ENCODE measurements at regions not wholly inside any gene's neighbourhood (a gene's known extent, or its start where the extent isn't known, plus 50 kb on each side); places are given as distances from the start of the nearest gene placed in this dataset.

DNA sequence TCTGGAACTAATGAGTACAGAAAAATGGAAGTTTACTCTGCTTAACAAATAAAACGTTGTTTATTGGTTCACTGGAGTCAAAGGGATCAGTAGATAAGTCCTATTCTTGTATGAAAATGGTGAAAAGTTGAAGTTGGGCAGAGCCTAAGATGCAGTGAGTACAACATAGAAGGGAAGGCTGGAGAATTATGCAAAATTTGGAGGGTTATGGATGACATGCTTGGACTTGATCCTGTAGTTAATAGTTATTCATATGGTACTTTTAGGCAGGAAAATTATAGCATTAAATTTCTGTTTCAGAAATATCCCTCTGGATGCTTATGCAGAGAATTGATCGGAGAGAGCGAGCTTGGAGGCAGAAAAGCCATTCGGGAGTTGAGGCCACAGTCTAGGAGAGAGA is 167.6 kb downstream of the KCNS3 start:
- Histone ChIP-seq H3K9me3 (ENCODE audit: control insufficient read depth, low read depth, low read length) (no peaks in the 10 kb centered on the region), H2BK5ac (ENCODE audit: insufficient read length, low read length) (no peak overlapping the region)
- no peak overlapping the region for H3K27ac Mint-ChIP-seq

More for the DNA sequence above, 167.6 kb downstream of the KCNS3 start:
- no peak for DNase-seq
- no peaks in the 10 kb centered on the region for H3K27me3 ChIP-seq (ENCODE audit: insufficient read depth, low read length)
- no peak overlapping the region for H2AK5ac ChIP-seq (ENCODE audit: insufficient read length, low read length)
- H3K14ac ChIP-seq (ENCODE audit: insufficient read depth, low read length), result no peak overlapping the region
- TF ChIP-seq CTCF (conservative IDR thresholded peaks at IDR 0.05), result no peak
- no peak overlapping the region for H3K4ac ChIP-seq (ENCODE audit: low read depth, low read length)
- H2BK15ac ChIP-seq (ENCODE audit: low read depth, low read length), result no peak overlapping the region
- no peaks in the 10 kb centered on the region for H3K79me1 ChIP-seq (ENCODE audit: insufficient read depth, low read depth, low read length, poor library complexity, severe bottlenecking)
- no peak overlapping the region for H3K18ac ChIP-seq (ENCODE audit: insufficient read length, low read depth, low read length)
- peaks cover 10 to 19% of the 10 kb centered on the region in 2 experiments; a peak in 4 of 5 replicates for H3K9me3 Mint-ChIP-seq
- peaks cover 0 to 4% (median 2%) of the 10 kb centered on the region in 3 experiments; a peak in 1 of 7 replicates for H3K36me3 Mint-ChIP-seq (ENCODE audit: insufficient read depth in 1 of 3, low read depth in 3 of 3)
- WGBS (ENCODE audit: extremely low coverage, insufficient read length, low lambda C conversion rate), result no CpG with 5 or more reads among the region's 4 CpGs
- no peak overlapping the region for H4K8ac ChIP-seq (replicated peaks; ENCODE audit: insufficient read length, low read depth, low read length)
- H4K91ac ChIP-seq (ENCODE audit: insufficient read length, low read depth, low read length), result no peak overlapping the region
- no peaks in the 10 kb centered on the region for H3K79me2 ChIP-seq (ENCODE audit: insufficient read depth, low read length)
- H3K56ac ChIP-seq (ENCODE audit: insufficient read length, low read depth, low read length), result no peak overlapping the region
- H3K23ac ChIP-seq (ENCODE audit: insufficient read length, low read depth, low read length), result no peak overlapping the region
- H3K4me2 ChIP-seq (ENCODE audit: insufficient read depth, insufficient read length, low read length), result no peak overlapping the region
- no peaks in the 10 kb centered on the region for H3K4me1 ChIP-seq (ENCODE audit: insufficient read depth, low read length)
- no peak overlapping the region for H2BK12ac ChIP-seq (ENCODE audit: insufficient read length, low read depth, low read length)
- no peak overlapping the region for H3K27ac ChIP-seq (ENCODE audit: insufficient read length, low read depth, low read length)
- H2BK120ac ChIP-seq (ENCODE audit: low read depth, low read length, poor library complexity, severe bottlenecking), result no peak overlapping the region
- no peak overlapping the region for H2BK20ac ChIP-seq (ENCODE audit: low read depth, low read length, poor library complexity, severe bottlenecking)
- H2AFZ ChIP-seq (ENCODE audit: low read length), result no peak overlapping the region
- H4K20me1 ChIP-seq (ENCODE audit: control insufficient read depth, insufficient read depth, insufficient read length), result no peaks in the 10 kb centered on the region
- H3K23me2 ChIP-seq (ENCODE audit: insufficient read length, low read depth, low read length, poor library complexity, severe bottlenecking), result no peaks in the 10 kb centered on the region
- no peaks in the 10 kb centered on the region for H3K27me3 Mint-ChIP-seq (ENCODE audit: low read depth)
- no peak overlapping the region for H3K9ac ChIP-seq (ENCODE audit: extremely low read depth, insufficient read length, low read length)
- no peak overlapping the region for H3T11ph ChIP-seq (ENCODE audit: low read length)
- no peak overlapping the region for H4K5ac ChIP-seq (ENCODE audit: insufficient read length, low read depth, low read length)
- no peaks in the 10 kb centered on the region for H3K4me1 Mint-ChIP-seq
- no peak overlapping the region for H3K4me3 Mint-ChIP-seq
